Erythroblast (primary cell): ENCODE measurements at regions not wholly inside any gene's neighbourhood (a gene's known extent, or its start where the extent isn't known, plus 50 kb on each side); places are given as distances from the start of the nearest gene placed in this dataset.

Experiments used
- GATA1 ChIP-seq: IDR thresholded peaks from 2 replicates; pipeline ENCODE4 v1.6.1; 2011; ENCODE audit warnings: low read depth, mild to moderate bottlenecking, control low read depth, low read length, moderate library complexity
- POLR2A ChIP-seq: IDR thresholded peaks from 2 replicates; pipeline ENCODE4 v1.6.1; 2011; ENCODE audit warnings: mild to moderate bottlenecking, low read length

DNA sequence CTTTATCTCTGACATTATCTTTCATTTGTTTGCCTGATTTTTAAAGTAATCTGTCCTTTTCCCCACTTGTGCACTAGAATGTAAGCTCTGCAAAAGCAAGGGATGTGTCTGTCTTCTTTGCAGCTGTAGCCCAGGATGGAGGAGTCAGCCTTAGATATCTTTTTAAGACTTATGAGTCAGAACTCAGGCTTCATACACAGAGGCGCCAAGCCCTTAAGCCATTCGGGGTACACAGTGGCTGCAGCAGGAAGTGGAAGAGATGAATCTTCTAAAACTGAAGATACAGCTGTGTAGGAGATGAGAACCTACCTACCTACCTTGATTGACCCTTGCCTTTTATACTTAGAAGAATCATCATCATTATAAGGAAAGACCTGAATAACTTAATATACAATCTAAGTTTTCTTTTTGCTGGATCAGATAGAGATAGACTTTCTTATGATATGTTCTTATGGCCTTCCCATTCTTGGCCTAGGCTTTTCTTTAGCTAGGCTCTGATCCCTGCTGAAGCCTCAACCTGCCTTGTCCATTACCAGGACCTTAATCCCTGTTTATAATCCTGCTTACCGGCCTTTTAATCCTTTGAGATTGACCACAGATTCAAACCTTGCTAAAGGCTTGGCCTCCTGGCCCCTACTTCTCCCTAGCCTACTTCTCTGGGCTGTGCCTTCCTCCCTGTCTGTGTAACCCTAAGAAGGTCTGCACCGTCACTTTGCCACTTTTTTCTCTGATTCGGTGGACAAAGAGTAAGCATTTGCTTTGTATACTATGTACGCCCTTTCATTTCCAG is 304.5 kb downstream of the PRL start:
- TF ChIP-seq POLR2A (no peak), GATA1 (no peak)
